ENCODE measurements at regions not wholly inside any gene's neighbourhood (a gene's known extent, or its start where the extent isn't known, plus 50 kb on each side); places are given as distances from the start of the nearest gene placed in this dataset.

DNA sequence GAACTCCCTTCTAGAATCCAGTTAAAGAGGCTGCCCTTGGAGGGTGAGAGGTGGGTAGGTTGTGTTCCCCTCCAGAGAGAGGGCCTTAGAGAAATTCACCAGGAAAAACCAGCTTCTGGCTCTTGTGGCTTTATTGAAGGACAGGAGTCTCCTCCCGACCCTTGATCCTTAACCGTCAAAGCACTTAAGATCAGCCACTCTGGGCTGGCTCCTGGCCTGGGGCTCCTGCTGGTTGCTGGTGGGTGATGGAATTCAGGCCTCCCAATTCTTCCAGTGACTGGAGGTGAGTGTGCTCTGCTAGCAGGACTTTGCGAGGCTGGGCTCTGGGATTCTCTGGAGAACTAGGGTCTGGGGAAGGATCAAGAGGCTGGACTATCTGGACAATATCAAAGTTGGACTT is 75.6 kb upstream of the LGSN start:
- no peak for TF ChIP-seq BHLHE40 (IDR thresholded peaks at IDR 0.05; ENCODE audit: borderline replicate concordance)
- no peak for TF ChIP-seq TARDBP (IDR thresholded peaks at IDR 0.05)
- TF ChIP-seq FOXK2 (IDR thresholded peaks at IDR 0.05) = no peak
- TF ChIP-seq LEF1 (IDR thresholded peaks at IDR 0.05; ENCODE audit: borderline replicate concordance) = no peak
- TF ChIP-seq L3MBTL2 (conservative IDR thresholded peaks at IDR 0.05) = no peak
- no peak for TF ChIP-seq SP1 (IDR thresholded peaks at IDR 0.05)
- TF ChIP-seq ARNT (IDR thresholded peaks at IDR 0.05) = no peak
- TF ChIP-seq FOXM1 (IDR thresholded peaks at IDR 0.05; ENCODE audit: borderline replicate concordance) = no peak

Data from HEK293T (cell line).